ENCODE measurements at regions not wholly inside any gene's neighbourhood (a gene's known extent, or its start where the extent isn't known, plus 50 kb on each side); places are given as distances from the start of the nearest gene placed in this dataset.

DNA sequence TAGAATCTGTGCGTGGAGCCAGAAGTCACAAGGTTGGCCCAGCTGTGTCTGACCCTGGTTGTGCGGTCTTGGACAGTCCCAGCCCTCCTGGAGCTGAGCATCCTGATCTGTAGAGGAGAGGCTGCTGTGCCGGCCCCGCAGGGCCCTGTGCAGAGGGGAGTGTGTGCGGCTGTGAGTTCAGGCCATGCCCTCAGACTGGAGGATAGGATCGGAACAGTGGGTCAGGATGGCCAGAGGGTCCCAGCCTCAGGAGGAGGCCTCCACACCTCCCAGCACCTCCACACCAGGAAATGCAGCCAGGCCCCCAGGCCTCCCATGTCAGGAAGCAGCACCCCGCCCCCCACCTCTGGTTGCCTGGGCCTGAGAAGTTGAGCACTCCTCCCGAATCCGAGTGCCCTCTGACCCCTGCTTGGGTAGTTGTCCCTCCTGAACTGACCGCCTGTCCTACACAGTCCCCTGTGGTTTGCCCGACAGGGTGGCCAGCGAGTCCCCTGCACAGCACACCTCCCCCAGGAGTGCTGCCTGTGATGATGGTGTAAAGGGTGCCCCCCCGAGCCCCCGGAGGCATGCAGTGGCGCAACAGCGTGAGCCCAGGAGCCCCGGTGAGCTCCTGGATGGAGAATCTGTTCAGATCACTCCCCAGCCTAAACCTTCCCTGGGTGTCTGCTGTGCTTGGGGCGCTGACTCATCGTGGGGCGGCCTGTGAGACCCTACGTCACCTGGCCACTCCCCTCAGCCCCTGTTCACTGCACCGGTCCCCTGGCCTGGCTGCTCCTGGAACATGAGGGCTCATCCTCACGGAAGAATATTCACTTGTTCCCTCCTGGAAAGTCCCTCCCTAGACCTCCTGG lies 285.2 kb downstream of the SEC14L1 start:
- Mint-ChIP-seq H3K27ac (peak overlapping the region; percentile 93), H3K4me3 (no peak overlapping the region), H3K9me3 (no peaks in the 10 kb centered on the region), H3K4me1 (peaks cover 76% of the 10 kb centered on the region), H3K36me3 (no peaks in the 10 kb centered on the region), H3K27me3 (ENCODE audit: low read depth) (no peaks in the 10 kb centered on the region; the same call in 1 of the 2 replicates)
- TF ChIP-seq ZNF423 (CRISPR knock-in tag; IDR thresholded peaks at IDR 0.05) (peak; percentile 55), ZNF219 (CRISPR knock-in tag; IDR thresholded peaks at IDR 0.05; ENCODE audit: borderline replicate concordance) (no peak), ZNF396 (CRISPR knock-in tag; IDR thresholded peaks at IDR 0.05; ENCODE audit: borderline replicate concordance) (no peak), SP1 (CRISPR knock-in tag; conservative IDR thresholded peaks at IDR 0.05) (no peak), KAT7 (CRISPR knock-in tag; IDR thresholded peaks at IDR 0.05; ENCODE audit: borderline replicate concordance) (no peak)
- TF ChIP-seq, protein P1, sequence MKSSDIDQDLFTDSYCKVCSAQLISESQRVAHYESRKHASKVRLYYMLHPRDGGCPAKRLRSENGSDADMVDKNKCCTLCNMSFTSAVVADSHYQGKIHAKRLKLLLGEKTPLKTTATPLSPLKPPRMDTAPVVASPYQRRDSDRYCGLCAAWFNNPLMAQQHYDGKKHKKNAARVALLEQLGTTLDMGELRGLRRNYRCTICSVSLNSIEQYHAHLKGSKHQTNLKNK (CRISPR knock-in tag; IDR thresholded peaks at IDR 0.05), result no peak
- DNase-seq (ENCODE audit: low spot score) (no peak), ATAC-seq (peak; percentile 8; the same call in 1 of the 2 replicates)
- POLR2A ChIA-PET, result no interaction called here
- CTCF ChIA-PET, result interaction anchor here (1.1 to 2.8 kb wide), 4 partner anchors 26 to 94 kb away, joined by 3 to 12 read pairs (median 5); no protein-coding TSS in a partner anchor

DNA sequence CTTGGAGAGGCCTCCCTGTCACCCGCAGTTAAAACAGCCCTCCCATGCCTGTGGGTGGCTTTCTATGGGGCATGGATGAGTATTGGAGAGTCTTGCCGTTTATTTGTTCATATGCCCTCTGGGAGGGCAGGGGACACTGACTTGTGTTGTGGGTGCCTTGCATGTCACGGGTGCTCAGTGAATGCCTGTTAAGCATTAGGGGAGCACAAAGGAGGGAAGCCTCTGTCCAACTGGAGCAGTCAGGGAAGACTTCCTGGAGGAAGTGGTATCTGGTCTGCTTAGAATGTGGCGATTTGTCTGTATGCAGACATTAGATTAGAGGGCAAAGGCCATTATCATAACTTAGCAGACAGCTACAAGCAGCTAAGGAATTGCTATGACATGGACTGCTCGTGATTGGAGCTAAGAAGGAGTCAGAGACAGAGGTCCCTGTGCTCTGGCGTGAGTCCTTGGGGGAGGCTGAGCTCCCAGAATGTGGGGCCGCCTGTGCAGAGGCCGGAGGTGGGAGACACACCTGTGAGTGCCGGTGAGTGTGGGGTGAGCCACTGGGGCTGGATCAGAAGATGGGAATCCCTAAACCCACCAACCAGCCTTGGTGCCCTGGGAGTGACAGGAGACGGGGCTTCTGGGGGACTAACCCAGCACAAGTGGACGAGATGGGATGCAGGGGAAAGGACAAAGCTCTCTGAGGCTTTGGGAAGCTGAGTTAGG lies 286.1 kb downstream of the SEC14L1 start:
- H3K27ac Mint-ChIP-seq, result peak overlapping the region; percentile 93
- H3K9me3 Mint-ChIP-seq, result no peaks in the 10 kb centered on the region
- ChIA-PET POLR2A (no interaction called here), CTCF (interaction anchor here (0.8 to 2.8 kb wide), 4 partner anchors 27 to 74 kb away, joined by 3 to 12 read pairs (median 4); no protein-coding TSS in a partner anchor)
- H3K4me1 Mint-ChIP-seq, result peaks cover 74% of the 10 kb centered on the region
- H3K27me3 Mint-ChIP-seq (ENCODE audit: low read depth), result no peaks in the 10 kb centered on the region
- DNase-seq (ENCODE audit: low spot score), result no peak
- no peak for TF ChIP-seq ZNF138 (CRISPR knock-in tag; conservative IDR thresholded peaks at IDR 0.05)
- TF ChIP-seq, protein P2, sequence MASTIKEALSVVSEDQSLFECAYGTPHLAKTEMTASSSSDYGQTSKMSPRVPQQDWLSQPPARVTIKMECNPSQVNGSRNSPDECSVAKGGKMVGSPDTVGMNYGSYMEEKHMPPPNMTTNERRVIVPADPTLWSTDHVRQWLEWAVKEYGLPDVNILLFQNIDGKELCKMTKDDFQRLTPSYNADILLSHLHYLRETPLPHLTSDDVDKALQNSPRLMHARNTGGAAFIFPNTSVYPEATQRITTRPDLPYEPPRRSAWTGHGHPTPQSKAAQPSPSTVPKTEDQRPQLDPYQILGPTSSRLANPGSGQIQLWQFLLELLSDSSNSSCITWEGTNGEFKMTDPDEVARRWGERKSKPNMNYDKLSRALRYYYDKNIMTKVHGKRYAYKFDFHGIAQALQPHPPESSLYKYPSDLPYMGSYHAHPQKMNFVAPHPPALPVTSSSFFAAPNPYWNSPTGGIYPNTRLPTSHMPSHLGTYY (CRISPR knock-in tag; IDR thresholded peaks at IDR 0.05), result no peak
- no peak for TF ChIP-seq TP53 (CRISPR knock-in tag; IDR thresholded peaks at IDR 0.05)
- TF ChIP-seq, protein P3, sequence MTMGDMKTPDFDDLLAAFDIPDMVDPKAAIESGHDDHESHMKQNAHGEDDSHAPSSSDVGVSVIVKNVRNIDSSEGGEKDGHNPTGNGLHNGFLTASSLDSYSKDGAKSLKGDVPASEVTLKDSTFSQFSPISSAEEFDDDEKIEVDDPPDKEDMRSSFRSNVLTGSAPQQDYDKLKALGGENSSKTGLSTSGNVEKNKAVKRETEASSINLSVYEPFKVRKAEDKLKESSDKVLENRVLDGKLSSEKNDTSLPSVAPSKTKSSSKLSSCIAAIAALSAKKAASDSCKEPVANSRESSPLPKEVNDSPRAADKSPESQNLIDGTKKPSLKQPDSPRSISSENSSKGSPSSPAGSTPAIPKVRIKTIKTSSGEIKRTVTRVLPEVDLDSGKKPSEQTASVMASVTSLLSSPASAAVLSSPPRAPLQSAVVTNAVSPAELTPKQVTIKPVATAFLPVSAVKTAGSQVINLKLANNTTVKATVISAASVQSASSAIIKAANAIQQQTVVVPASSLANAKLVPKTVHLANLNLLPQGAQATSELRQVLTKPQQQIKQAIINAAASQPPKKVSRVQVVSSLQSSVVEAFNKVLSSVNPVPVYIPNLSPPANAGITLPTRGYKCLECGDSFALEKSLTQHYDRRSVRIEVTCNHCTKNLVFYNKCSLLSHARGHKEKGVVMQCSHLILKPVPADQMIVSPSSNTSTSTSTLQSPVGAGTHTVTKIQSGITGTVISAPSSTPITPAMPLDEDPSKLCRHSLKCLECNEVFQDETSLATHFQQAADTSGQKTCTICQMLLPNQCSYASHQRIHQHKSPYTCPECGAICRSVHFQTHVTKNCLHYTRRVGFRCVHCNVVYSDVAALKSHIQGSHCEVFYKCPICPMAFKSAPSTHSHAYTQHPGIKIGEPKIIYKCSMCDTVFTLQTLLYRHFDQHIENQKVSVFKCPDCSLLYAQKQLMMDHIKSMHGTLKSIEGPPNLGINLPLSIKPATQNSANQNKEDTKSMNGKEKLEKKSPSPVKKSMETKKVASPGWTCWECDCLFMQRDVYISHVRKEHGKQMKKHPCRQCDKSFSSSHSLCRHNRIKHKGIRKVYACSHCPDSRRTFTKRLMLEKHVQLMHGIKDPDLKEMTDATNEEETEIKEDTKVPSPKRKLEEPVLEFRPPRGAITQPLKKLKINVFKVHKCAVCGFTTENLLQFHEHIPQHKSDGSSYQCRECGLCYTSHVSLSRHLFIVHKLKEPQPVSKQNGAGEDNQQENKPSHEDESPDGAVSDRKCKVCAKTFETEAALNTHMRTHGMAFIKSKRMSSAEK (CRISPR knock-in tag; IDR thresholded peaks at IDR 0.05; ENCODE audit: borderline replicate concordance), result no peak
- no peaks in the 10 kb centered on the region for H3K36me3 Mint-ChIP-seq
- no peak for ATAC-seq
- no peak overlapping the region for H3K4me3 Mint-ChIP-seq

DNA sequence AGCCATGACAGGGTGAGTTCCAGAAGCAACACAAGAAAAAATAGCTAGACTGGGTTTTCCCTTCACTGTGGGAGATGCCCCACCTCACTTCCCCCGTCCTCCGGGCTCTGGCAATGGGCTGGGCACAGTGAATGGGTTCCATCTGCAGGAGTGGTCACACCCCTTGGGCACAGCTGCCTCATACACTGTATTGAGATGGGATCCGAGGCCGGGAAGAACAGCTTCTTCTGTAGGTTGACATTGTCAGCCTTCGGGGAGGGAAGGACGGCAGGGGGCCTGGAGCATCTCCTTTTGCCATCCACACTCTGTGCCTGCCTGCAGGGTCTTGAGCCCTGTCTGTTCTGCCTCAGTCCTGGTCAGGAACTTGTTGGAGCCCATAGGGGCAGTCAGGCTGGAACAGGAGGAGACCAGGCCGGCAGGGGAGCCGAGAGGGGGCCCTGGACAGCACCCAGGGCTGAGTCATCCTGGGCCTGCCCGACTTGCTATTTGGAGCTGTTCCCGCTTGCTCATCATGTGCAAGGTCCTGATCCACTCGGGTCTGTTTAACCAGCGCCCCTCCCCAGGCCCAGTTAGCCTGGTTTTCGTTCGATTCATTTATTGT lies 286.7 kb downstream of the SEC14L1 start:
- ChIA-PET CTCF (interaction anchor here (0.7 to 1.3 kb wide), 5 partner anchors 25 to 96 kb away, joined by 3 to 4 read pairs (median 3); no protein-coding TSS in a partner anchor), POLR2A (no interaction called here)
- DNase-seq (ENCODE audit: low spot score) (no peak), ATAC-seq (no peak)
- H3K27me3 Mint-ChIP-seq (ENCODE audit: low read depth), result no peaks in the 10 kb centered on the region
- H3K4me3 Mint-ChIP-seq, result no peak overlapping the region
- peaks cover 75% of the 10 kb centered on the region for H3K4me1 Mint-ChIP-seq
- H3K9me3 Mint-ChIP-seq, result no peaks in the 10 kb centered on the region
- H3K36me3 Mint-ChIP-seq, result no peaks in the 10 kb centered on the region
- H3K27ac Mint-ChIP-seq, result no peak overlapping the region
- no peak for TF ChIP-seq ZNF263 (CRISPR knock-in tag; IDR thresholded peaks at IDR 0.05; ENCODE audit: low read depth)
- no peak for TF ChIP-seq JUN (CRISPR knock-in tag; IDR thresholded peaks at IDR 0.05)
- TF ChIP-seq NFE2L1 (CRISPR knock-in tag; IDR thresholded peaks at IDR 0.05), result no peak
- no peak for TF ChIP-seq FOXJ3 (CRISPR knock-in tag; IDR thresholded peaks at IDR 0.05; ENCODE audit: borderline replicate concordance)
- no peak for TF ChIP-seq TEAD4 (CRISPR knock-in tag; IDR thresholded peaks at IDR 0.05)
- TF ChIP-seq, protein P4, sequence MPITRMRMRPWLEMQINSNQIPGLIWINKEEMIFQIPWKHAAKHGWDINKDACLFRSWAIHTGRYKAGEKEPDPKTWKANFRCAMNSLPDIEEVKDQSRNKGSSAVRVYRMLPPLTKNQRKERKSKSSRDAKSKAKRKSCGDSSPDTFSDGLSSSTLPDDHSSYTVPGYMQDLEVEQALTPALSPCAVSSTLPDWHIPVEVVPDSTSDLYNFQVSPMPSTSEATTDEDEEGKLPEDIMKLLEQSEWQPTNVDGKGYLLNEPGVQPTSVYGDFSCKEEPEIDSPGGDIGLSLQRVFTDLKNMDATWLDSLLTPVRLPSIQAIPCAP (CRISPR knock-in tag; IDR thresholded peaks at IDR 0.05), result no peak
- TF ChIP-seq SMAD3 (CRISPR knock-in tag; IDR thresholded peaks at IDR 0.05; ENCODE audit: borderline replicate concordance), result no peak
- TF ChIP-seq, protein P5, sequence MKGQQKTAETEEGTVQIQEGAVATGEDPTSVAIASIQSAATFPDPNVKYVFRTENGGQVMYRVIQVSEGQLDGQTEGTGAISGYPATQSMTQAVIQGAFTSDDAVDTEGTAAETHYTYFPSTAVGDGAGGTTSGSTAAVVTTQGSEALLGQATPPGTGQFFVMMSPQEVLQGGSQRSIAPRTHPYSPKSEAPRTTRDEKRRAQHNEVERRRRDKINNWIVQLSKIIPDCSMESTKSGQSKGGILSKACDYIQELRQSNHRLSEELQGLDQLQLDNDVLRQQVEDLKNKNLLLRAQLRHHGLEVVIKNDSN (CRISPR knock-in tag; IDR thresholded peaks at IDR 0.05), result no peak
- no peak for TF ChIP-seq KAT7 (CRISPR knock-in tag; IDR thresholded peaks at IDR 0.05; ENCODE audit: borderline replicate concordance)
- TF ChIP-seq, protein P6, sequence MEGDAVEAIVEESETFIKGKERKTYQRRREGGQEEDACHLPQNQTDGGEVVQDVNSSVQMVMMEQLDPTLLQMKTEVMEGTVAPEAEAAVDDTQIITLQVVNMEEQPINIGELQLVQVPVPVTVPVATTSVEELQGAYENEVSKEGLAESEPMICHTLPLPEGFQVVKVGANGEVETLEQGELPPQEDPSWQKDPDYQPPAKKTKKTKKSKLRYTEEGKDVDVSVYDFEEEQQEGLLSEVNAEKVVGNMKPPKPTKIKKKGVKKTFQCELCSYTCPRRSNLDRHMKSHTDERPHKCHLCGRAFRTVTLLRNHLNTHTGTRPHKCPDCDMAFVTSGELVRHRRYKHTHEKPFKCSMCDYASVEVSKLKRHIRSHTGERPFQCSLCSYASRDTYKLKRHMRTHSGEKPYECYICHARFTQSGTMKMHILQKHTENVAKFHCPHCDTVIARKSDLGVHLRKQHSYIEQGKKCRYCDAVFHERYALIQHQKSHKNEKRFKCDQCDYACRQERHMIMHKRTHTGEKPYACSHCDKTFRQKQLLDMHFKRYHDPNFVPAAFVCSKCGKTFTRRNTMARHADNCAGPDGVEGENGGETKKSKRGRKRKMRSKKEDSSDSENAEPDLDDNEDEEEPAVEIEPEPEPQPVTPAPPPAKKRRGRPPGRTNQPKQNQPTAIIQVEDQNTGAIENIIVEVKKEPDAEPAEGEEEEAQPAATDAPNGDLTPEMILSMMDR (IDR thresholded peaks at IDR 0.05), result no peak
- TF ChIP-seq RORB (CRISPR knock-in tag; IDR thresholded peaks at IDR 0.05), result no peak

All from WTC11 (cell line).